H9 (cell line): ENCODE measurements at regions not wholly inside any gene's neighbourhood (a gene's known extent, or its start where the extent isn't known, plus 50 kb on each side); places are given as distances from the start of the nearest gene placed in this dataset.

Experiments
- DNase-seq: peaks from one replicate; pipeline ENCODE4 v3.0.0-alpha.2; 2017
- H2AFZ ChIP-seq: one replicate; pipeline ENCODE4 v1.6.1; 2013; ENCODE audit warnings: mild to moderate bottlenecking, low read length, control low read depth, moderate library complexity
- H2AK5ac ChIP-seq: 2 replicates; pipeline ENCODE4 v1.6.1; 2013; ENCODE audit warnings: low read length, control low read depth, mixed read lengths; ENCODE audit not compliant: insufficient read length
- H2BK120ac ChIP-seq: one replicate; pipeline ENCODE4 v1.6.1; 2013; ENCODE audit warnings: low read depth, mild to moderate bottlenecking, low read length, control low read depth, inconsistent platforms; ENCODE audit not compliant: poor library complexity, severe bottlenecking
- H2BK12ac ChIP-seq: 2 replicates; pipeline ENCODE4 v1.6.1; 2013; ENCODE audit warnings: low read length, control low read depth, mixed read lengths, low read depth; ENCODE audit not compliant: insufficient read length
- H2BK15ac ChIP-seq: 2 replicates; pipeline ENCODE4 v1.6.1; 2013; ENCODE audit warnings: low read depth, low read length, control low read depth
- H2BK20ac ChIP-seq: one replicate; pipeline ENCODE4 v1.6.1; 2013; ENCODE audit warnings: low read depth, mild to moderate bottlenecking, low read length, control low read depth, inconsistent platforms; ENCODE audit not compliant: poor library complexity, severe bottlenecking
- H2BK5ac ChIP-seq: 2 replicates; pipeline ENCODE4 v1.6.1; 2013; ENCODE audit warnings: low read length, control low read depth, mixed read lengths; ENCODE audit not compliant: insufficient read length
- H3K14ac ChIP-seq: 2 replicates; pipeline ENCODE4 v1.6.1; 2013; ENCODE audit warnings: low read length, control low read depth; ENCODE audit not compliant: insufficient read depth
- H3K18ac ChIP-seq: 2 replicates; pipeline ENCODE4 v1.6.1; 2013; ENCODE audit warnings: low read depth, mild to moderate bottlenecking, mixed read lengths, low read length, control low read depth; ENCODE audit not compliant: insufficient read length
- H3K23ac ChIP-seq: 2 replicates; pipeline ENCODE4 v1.6.1; 2013; ENCODE audit warnings: low read length, control low read depth, mixed read lengths, low read depth; ENCODE audit not compliant: insufficient read length
- H3K23me2 ChIP-seq: 2 replicates; pipeline ENCODE4 v1.6.1; 2013; ENCODE audit warnings: low read depth, mild to moderate bottlenecking, mixed read lengths, low read length, control low read depth; ENCODE audit not compliant: insufficient read length, poor library complexity, severe bottlenecking
- H3K27ac ChIP-seq: 2 replicates; pipeline ENCODE4 v1.5.1; 2013; ENCODE audit warnings: low read length, control low read depth, mixed read lengths, low read depth; ENCODE audit not compliant: insufficient read length
- H3K27me3 ChIP-seq: 2 replicates; pipeline ENCODE4 v1.6.1; 2013; ENCODE audit warnings: low read length, control low read depth, inconsistent platforms; ENCODE audit not compliant: insufficient read depth
- H3K4ac ChIP-seq: 2 replicates; pipeline ENCODE4 v1.6.1; 2013; ENCODE audit warnings: low read depth, mild to moderate bottlenecking, control low read depth, inconsistent platforms, low read length, moderate library complexity
- H3K4me1 ChIP-seq: 2 replicates; pipeline ENCODE4 v1.6.1; 2013; ENCODE audit warnings: low read length, control low read depth, inconsistent platforms; ENCODE audit not compliant: insufficient read depth
- H3K4me2 ChIP-seq: 2 replicates; pipeline ENCODE4 v1.6.1; 2013; ENCODE audit warnings: low read length, control low read depth, mixed read lengths; ENCODE audit not compliant: insufficient read length, insufficient read depth
- H3K56ac ChIP-seq: 2 replicates; pipeline ENCODE4 v1.6.1; 2013; ENCODE audit warnings: low read depth, mild to moderate bottlenecking, mixed read lengths, low read length, control low read depth; ENCODE audit not compliant: insufficient read length
- H3K79me1 ChIP-seq: 2 replicates; pipeline ENCODE4 v1.6.1; 2013; ENCODE audit warnings: low read depth, mild to moderate bottlenecking, moderate library complexity, low read length, control low read depth, inconsistent platforms; ENCODE audit not compliant: insufficient read depth, poor library complexity, severe bottlenecking
- H3K79me2 ChIP-seq: 2 replicates; pipeline ENCODE4 v1.6.1; 2013; ENCODE audit warnings: low read length, control low read depth, inconsistent platforms; ENCODE audit not compliant: insufficient read depth
- H3K9ac ChIP-seq: 2 replicates; pipeline ENCODE4 v1.6.1; 2013; ENCODE audit warnings: low read length, control low read depth, mixed read lengths; ENCODE audit not compliant: insufficient read length; ENCODE audit errors: extremely low read depth
- H3K9me3 ChIP-seq: one replicate; pipeline ENCODE4 v1.6.1; 2013; ENCODE audit warnings: low read depth, low read length, inconsistent platforms; ENCODE audit not compliant: control insufficient read depth
- H3T11ph ChIP-seq: one replicate; pipeline ENCODE4 v1.6.1; 2013; ENCODE audit warnings: mild to moderate bottlenecking, low read length, control low read depth, inconsistent platforms
- H4K20me1 ChIP-seq: one replicate; pipeline ENCODE4 v1.6.1; 2013; ENCODE audit not compliant: control insufficient read depth, insufficient read length, insufficient read depth
- H4K5ac ChIP-seq: 2 replicates; pipeline ENCODE4 v1.6.1; 2013; ENCODE audit warnings: low read depth, mild to moderate bottlenecking, mixed read lengths, low read length, control low read depth; ENCODE audit not compliant: insufficient read length
- H4K8ac ChIP-seq: replicated peaks from 2 replicates; pipeline ENCODE4 v1.6.1; 2013; ENCODE audit warnings: low read length, control low read depth, mixed read lengths, low read depth; ENCODE audit not compliant: insufficient read length
- H4K91ac ChIP-seq: 2 replicates; pipeline ENCODE4 v1.6.1; 2013; ENCODE audit warnings: low read depth, mild to moderate bottlenecking, moderate library complexity, mixed read lengths, low read length, control low read depth; ENCODE audit not compliant: insufficient read length
- H3K27ac Mint-ChIP-seq, 3 experiments: 2 replicates in 2 of 3; 3 replicates in 1 of 3; pipeline ENCODE4 v1.8.0; 2020 to 2021; ENCODE audit warnings: mixed read lengths in 3 of 3, mild to moderate bottlenecking in 1 of 3, moderate library complexity in 1 of 3
- H3K27me3 Mint-ChIP-seq: 2 replicates; pipeline ENCODE4 v1.8.0; 2021; ENCODE audit warnings: low read depth, mild to moderate bottlenecking, moderate library complexity, mixed read lengths
- H3K36me3 Mint-ChIP-seq, 3 experiments: 2 replicates in 2 of 3; 3 replicates in 1 of 3; pipeline ENCODE4 v1.8.0; 2020 to 2021; ENCODE audit warnings: low read depth in 3 of 3, mixed read lengths in 3 of 3; ENCODE audit not compliant: insufficient read depth in 1 of 3
- H3K4me1 Mint-ChIP-seq, 2 experiments: 2 replicates each; pipeline ENCODE4 v1.8.0; 2020; ENCODE audit warnings: mixed read lengths in 2 of 2
- H3K4me3 Mint-ChIP-seq, 2 experiments: 2 replicates in 1 of 2; 3 replicates in 1 of 2; pipeline ENCODE4 v1.8.0; 2020 to 2021; ENCODE audit warnings: mild to moderate bottlenecking in 2 of 2, mixed read lengths in 2 of 2, moderate library complexity in 1 of 2
- H3K9me3 Mint-ChIP-seq, 2 experiments: 2 replicates in 1 of 2; 3 replicates in 1 of 2; pipeline ENCODE4 v1.8.0; 2020; ENCODE audit warnings: mild to moderate bottlenecking in 2 of 2, mixed read lengths in 2 of 2, moderate library complexity in 1 of 2
- WGBS: extraction: QIAGEN DNeasy Blood & Tissue Kit; methylation state at CpG from one replicate; pipeline ENCODE4 v1.1.7; 2013; ENCODE audit warnings: missing lambda C conversion rate, low lambda C conversion rate, mixed read lengths; ENCODE audit not compliant: insufficient read length; ENCODE audit errors: extremely low coverage; 5-methylcytosine and 5-hydroxymethylcytosine counted together
- TF ChIP-seq, protein P1 (sequence below): fragments of 200-600 bp; sonication (generic); conservative IDR thresholded peaks from 3 replicates; pipeline ENCODE4 v1.8.0; 2021; ENCODE audit warnings: antibody characterized with exemption, mild to moderate bottlenecking

DNA sequence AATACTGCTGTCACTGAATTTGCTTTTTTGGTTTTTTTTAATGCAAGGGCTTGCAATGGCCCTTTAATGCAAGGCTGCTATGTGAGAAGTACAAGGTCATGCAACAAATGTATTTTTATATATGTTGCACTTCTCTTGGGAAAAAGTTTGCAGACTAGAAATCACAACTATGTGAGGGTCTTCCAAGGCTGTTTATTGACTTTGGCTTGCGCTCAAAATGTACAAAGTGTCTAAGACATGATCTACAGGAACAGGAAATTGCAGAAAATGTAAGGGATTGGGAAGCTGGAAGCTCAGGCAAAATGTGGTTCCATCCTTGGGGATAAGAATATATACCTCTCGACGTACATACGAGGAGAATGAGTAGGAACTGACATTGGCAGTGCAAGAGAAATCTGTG, 92.2 kb upstream of the F13A1 start:
- Histone ChIP-seq H2BK120ac (no peak overlapping the region), H2BK5ac (no peak overlapping the region), H2BK12ac (no peak overlapping the region), H2AFZ (no peak overlapping the region), H3K79me2 (no peaks in the 10 kb centered on the region), H3T11ph (no peak overlapping the region), H4K20me1 (no peaks in the 10 kb centered on the region), H3K14ac (no peak overlapping the region), H3K18ac (no peak overlapping the region), H3K79me1 (no peaks in the 10 kb centered on the region), H4K8ac (no peak overlapping the region), H3K4me1 (0 out of 2 replicates have a peak, but pooled peaks cover 2% of the 10 kb centered on the region), H3K9ac (no peak overlapping the region), H3K4me2 (no peak overlapping the region), H2AK5ac (no peak overlapping the region), H3K4ac (no peak overlapping the region), H3K27ac (no peak overlapping the region), H3K27me3 (no peaks in the 10 kb centered on the region), H3K9me3 (no peaks in the 10 kb centered on the region), H4K91ac (no peak overlapping the region), H3K23me2 (no peaks in the 10 kb centered on the region), H2BK20ac (no peak overlapping the region), H2BK15ac (no peak overlapping the region), H4K5ac (no peak overlapping the region), H3K23ac (no peak overlapping the region), H3K56ac (no peak overlapping the region)
- H3K27me3 Mint-ChIP-seq: no peaks in the 10 kb centered on the region; the same call in 1 of the 2 replicates
- H3K27ac Mint-ChIP-seq: no peak overlapping the region
- TF ChIP-seq, protein P1, sequence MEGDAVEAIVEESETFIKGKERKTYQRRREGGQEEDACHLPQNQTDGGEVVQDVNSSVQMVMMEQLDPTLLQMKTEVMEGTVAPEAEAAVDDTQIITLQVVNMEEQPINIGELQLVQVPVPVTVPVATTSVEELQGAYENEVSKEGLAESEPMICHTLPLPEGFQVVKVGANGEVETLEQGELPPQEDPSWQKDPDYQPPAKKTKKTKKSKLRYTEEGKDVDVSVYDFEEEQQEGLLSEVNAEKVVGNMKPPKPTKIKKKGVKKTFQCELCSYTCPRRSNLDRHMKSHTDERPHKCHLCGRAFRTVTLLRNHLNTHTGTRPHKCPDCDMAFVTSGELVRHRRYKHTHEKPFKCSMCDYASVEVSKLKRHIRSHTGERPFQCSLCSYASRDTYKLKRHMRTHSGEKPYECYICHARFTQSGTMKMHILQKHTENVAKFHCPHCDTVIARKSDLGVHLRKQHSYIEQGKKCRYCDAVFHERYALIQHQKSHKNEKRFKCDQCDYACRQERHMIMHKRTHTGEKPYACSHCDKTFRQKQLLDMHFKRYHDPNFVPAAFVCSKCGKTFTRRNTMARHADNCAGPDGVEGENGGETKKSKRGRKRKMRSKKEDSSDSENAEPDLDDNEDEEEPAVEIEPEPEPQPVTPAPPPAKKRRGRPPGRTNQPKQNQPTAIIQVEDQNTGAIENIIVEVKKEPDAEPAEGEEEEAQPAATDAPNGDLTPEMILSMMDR: no peak
- no peak for DNase-seq
- H3K9me3 Mint-ChIP-seq: no peaks in the 10 kb centered on the region
- H3K36me3 Mint-ChIP-seq: no peaks in the 10 kb centered on the region
- H3K4me1 Mint-ChIP-seq: peaks cover 2 to 4% of the 10 kb centered on the region in 2 experiments; a peak in 3 of 4 replicates
- WGBS: no CpG with 5 or more reads among the region's 4 CpGs
- no peak overlapping the region for H3K4me3 Mint-ChIP-seq
